ENCODE measurements at regions not wholly inside any gene's neighbourhood (a gene's known extent, or its start where the extent isn't known, plus 50 kb on each side); places are given as distances from the start of the nearest gene placed in this dataset.
A peak's percentile ranks its signal among the peaks of the same experiment; 100 is the strongest.
"Not testable (repeated sequence)": the region's sequence is repeated elsewhere in the genome, so short reads cannot be mapped to it uniquely, and the experiment has no call there.

DNA sequence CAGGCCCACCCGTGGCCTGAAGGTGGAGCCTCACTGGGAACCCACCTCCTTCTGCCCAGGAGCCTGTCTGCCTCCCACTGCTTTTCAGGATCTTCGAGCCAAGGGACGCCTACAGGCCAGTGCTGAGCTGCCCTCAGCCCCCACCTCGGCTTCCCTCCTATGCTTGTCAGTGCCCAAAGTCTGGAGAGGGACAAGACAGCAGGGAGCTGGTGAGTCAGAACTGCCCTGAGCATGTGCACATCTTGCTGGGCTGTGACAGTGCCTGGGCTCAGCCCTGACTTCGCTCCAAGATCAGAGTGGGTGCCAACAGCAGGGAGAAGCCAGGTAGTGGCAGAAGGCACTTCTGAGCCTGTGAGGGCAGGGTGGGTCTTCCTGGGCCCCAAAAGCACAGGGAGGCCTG lies 286.8 kb downstream of the AEBP2 start:
- DNase-seq: no peak

- no peak for DNase-seq
Observed at GRCh38 chr12:19726592-19726991, 287.3 kb downstream of the AEBP2 start.

GRCh38 chr12:19737019-19737418 lies 297.7 kb downstream of the AEBP2 start:
- DNase-seq: no peak

DNA sequence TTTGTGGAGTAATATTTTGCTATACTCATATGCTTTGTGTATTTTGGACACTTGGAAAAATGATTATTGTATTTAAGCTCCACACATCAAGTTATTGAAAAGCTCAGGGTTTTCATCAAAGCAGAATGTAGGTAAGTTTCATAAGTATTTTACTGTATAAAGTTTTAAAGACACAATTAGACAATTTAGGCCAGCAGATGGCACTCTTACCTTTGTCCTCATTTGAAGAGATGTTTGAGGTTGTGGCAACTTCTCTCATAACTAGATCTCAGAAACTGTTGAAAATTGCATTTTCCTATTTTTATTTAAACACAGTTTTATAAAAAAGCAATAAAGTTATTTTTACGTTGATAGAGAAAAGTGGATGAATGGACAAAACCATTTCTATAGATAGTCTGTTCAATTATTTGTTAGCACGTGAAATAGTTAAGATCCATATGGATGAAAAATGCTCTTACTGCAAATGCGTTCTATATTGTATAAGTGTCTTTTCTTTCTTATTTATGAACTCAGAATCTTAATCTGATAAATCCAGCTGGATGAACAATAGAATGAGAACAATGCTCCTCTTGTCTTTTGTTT lies 300.0 kb downstream of the AEBP2 start:
- peak; percentile 1 for DNase-seq

DNA sequence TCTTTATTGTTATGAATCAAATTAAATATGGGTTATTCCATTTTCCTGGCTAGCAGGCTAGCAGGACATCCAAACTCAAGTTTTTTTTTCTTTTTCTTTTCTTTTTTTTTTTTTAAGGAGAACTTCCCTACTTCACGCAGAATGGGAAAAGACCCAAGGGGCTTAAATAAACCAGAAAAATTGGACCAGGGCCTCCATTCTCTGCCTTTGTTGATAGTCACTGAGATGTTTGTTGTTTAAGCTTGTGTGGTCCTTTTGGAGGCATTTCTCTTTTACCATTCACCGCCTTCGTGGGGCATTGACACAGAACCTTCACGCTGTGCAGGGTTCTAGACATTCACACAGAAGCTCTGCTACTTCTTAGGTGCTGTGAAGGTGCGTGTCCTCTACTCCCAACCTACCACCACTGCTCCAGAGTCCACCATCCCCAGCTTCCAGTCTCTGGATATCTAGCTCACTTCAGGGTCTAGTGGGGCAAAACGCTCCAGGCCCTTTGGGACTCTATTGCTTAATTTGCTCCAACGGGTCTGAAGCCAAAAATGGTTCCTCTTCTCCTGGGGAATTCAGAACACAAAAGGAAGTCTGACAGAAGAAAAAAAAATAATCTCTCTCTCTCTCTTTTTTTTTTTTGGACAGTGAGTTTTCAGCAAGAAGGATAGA lies 301.3 kb downstream of the AEBP2 start:
- no peak for DNase-seq

- DNase-seq: no peak
Observed at GRCh38 chr12:19741132-19741489, 301.8 kb downstream of the AEBP2 start.

- DNase-seq: peak; percentile 59
Observed at GRCh38 chr12:19744705-19745218, 305.5 kb downstream of the AEBP2 start.

DNA sequence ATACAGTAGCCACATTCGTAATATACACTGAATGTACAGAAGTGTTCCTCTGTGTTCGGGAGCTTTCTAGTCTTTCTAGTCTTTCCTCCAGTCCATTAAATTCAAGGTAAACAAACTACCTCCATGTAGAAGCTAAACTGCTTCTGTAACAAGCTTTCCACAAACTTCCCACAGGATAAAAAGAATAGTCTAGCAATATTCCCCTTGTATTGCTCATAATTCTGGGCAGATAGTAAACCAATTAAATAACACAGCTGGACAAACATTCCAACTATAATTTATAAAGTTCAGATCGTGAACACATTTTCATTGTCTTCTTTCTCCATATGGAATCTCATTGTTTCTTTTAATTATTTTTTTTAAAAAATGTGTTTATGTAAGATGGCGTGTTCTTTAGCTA lies 307.2 kb downstream of the AEBP2 start:
- DNase-seq: no peak

DNA sequence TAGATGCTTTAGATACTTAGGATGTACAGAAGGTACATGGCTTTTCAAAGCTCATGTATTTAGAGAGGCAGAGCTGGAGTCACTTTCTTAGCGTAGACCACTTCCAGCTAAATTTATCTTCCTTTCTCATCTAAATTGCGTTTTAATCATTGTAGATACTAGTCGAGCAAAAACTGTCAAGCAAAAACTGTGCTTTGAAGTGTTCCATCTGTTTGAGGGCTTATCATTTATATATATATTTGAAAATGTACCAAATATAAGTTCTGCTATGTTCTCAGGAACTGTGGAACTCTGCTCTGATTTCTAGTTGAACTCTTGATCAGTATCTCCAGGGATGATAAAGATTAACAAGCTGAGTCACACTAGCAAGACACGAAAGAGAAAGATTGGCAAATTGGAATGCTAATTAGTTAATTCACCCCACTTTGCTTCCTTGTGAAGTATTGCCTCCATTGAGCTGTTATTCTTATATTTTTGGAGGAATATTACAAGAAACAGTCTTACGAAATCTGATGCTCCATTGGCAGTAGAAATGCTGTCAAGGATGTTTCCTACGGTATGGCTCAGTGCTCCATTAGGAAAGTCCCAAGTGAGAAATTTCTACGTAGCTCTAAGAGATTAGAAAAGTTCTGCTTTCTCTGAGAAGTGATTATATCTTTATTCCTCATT lies 310.7 kb downstream of the AEBP2 start:
- DNase-seq: no peak

- no peak for DNase-seq
Observed at GRCh38 chr12:19751078-19751477, 311.8 kb downstream of the AEBP2 start.

- DNase-seq: no peak
Observed at GRCh38 chr12:19752712-19753111, 313.4 kb downstream of the AEBP2 start.

GRCh38 chr12:19755136-19755535 lies 315.8 kb downstream of the AEBP2 start:
- no peak for DNase-seq

- DNase-seq: peak; percentile 9
Observed at GRCh38 chr12:19757317-19757877, 318.1 kb downstream of the AEBP2 start.

DNA sequence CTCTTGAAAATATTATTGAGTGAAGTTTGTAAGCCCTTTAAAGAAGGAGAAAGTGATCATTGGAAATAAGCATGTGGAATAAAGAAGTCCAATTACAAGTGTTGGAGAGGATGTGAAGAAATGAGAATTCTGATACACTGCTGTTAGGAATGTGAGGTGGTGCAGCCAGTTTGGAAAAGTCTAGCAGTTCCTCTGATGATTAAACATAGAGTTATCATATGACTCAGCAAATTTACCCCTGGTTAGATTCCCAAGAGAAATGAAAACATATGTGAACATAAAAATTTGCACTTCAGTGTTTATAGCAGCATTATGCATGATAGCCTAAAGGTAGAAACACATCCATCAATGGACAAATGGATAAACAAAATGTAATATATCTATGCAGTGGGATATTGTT lies 319.9 kb downstream of the AEBP2 start:
- DNase-seq: no peak

DNA sequence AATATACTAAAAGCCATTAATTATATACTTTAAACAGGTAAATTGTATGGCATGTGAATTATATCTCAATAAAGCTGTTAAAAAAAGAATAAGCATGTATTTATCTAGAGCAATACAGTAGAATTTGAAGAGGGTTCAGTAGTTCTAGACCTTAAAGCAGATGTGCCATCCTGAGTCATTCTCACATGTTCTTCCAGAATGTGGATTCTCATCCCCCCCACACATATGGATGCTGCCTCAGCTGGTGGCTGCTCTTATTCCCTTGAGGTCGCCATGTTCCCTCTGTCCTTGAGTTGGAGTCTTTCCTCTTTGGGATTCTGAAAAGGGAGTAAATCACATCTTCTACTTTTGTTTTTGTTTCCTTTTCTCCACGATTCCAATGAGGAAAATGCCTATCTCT lies 321.3 kb downstream of the AEBP2 start:
- DNase-seq: no peak

GRCh38 chr12:19761463-19761862 lies 322.2 kb downstream of the AEBP2 start:
- DNase-seq: no peak

GRCh38 chr12:19763488-19763887 lies 324.2 kb downstream of the AEBP2 start:
- no peak for DNase-seq

DNA sequence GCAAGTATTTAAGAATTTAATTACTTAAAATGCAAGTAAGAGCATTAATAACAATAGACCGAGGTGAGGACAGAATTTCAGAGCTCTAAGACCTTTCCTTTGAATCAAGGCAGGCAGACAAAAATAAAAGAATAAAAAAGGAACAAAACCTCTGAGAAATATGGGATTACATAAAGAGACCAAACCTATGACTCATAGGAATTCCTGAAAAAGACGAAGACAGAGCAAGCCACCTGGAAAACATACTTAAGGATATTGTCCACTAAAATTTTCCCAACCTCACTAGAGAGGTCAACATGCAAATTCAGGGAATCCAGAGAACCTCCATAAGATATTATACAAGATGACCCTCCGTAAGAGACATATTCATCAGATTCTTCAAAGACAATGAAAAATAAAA lies 325.1 kb downstream of the AEBP2 start:
- DNase-seq: no peak

DNA sequence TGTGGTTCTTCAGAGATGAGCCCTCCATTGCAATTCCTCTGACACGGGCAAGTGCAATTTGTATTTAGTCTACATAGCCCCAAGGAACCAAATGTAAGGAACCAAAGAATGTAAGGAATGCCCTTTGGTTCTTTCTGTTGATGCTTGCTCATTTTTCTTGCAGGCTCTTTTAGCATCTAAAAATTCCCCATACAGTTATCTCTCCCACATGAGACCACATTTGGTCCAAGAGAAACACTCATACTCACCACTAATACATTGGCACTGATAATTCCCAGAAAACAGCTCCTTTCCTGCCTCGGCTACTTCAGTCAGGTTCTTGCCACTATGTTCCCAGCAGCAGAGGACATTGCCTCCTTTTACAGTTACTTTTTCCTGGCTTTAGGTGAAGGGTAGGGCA lies 332.6 kb downstream of the AEBP2 start:
- no peak for DNase-seq

- DNase-seq: no peak
Observed at GRCh38 chr12:19772776-19773175, 333.5 kb downstream of the AEBP2 start.

DNA sequence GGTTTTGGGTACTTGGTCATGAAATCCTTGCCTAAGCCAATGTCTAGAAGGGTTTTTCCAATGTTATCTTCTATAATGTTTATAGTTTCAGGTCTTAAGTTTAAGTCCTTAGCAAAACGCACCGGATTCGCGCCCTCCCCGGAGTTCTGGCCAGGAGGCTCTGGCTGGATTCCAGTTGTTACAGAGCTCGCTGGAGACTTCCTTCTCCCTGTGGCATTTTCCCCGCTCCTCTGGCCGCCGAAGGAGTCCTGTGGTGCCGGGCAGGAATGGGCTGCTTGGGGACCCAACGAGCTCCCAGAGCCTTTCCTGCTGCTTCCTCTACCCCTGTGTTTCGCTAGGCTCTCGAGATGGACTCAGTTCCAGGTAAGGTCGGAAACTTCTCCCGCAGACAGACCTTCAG lies 335.9 kb downstream of the AEBP2 start:
- no peak for DNase-seq

DNA sequence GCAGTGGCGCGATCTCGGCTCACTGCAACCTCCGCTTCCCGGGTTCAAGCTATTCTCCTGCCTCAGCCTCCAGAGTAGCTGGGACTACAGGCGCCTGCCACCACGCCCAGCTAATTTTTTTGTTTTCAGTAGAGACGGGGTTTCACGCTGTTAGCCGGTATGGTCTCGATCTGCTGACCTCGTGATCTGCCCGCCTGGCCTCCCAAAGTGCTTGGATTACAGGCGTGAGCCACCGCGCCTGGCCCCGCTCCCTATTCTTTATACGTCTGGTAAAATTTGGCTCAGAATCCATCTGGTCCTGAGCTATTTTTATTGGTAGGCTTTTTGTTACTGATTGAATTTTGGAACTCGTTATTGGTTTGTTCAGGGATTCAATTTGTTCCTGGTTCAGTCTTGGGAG lies 336.7 kb downstream of the AEBP2 start:
- not testable (repeated sequence) for DNase-seq

- no peak for DNase-seq
Observed at GRCh38 chr12:19778172-19778571, 338.9 kb downstream of the AEBP2 start.

DNA sequence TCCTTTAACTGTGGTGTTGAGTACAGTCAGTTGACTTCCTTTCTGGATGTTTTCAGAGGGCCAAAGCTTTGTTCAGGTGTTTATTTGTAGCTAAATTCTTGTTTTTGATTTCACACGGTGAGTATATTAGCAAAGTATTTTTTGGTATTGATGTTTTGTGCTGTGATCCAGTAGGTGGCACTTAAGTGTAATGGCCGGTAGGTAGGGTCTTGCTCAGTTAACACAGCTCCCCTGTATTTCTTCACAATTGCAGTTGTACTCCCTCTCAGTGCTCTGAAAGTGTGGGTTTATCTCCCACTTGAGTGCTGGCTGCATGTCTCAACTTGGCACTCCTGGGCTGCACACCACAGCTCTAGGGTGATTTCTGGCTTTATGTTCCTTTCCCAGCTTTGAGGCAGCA lies 339.5 kb downstream of the AEBP2 start:
- no peak for DNase-seq

Data from DMS153 (cell line).